Limb (tissue), 2 donors: ENCODE measurements at regions not wholly inside any gene's neighbourhood (a gene's known extent, or its start where the extent isn't known, plus 50 kb on each side); places are given as distances from the start of the nearest gene placed in this dataset.

Source experiments
- DNase-seq, 2 donors: peaks; one replicate each; pipeline ENCODE4 v3.0.0-alpha.2; 2016; ENCODE audit errors: extremely low spot score in 2 of 2

- DNase-seq: no peak
These were observed 214.2 kb upstream of the MPDZ start for GRCh38 chr9:13493697-13494096.

- no peak for DNase-seq
These were observed 212.3 kb upstream of the MPDZ start for GRCh38 chr9:13491493-13492424.

- DNase-seq: no peak
These were observed 211.6 kb upstream of the MPDZ start for GRCh38 chr9:13491138-13491492.

GRCh38 chr9:13487936-13488335 lies 208.4 kb upstream of the MPDZ start:
- no peak for DNase-seq

- no peak for DNase-seq
These were observed 208.0 kb upstream of the MPDZ start for GRCh38 chr9:13487498-13487897.

- no peak for DNase-seq
These were observed 207.6 kb upstream of the MPDZ start for GRCh38 chr9:13487071-13487470.

GRCh38 chr9:13485068-13485596 lies 205.6 kb upstream of the MPDZ start:
- peak in 1 of 2 donors; percentile 59 for DNase-seq

- no peak for DNase-seq
These were observed 204.7 kb upstream of the MPDZ start for GRCh38 chr9:13484186-13484585.

GRCh38 chr9:13481274-13481673 lies 201.8 kb upstream of the MPDZ start:
- no peak for DNase-seq

GRCh38 chr9:13480693-13481092 lies 201.2 kb upstream of the MPDZ start:
- no peak for DNase-seq

- no peak for DNase-seq
These were observed 199.6 kb upstream of the MPDZ start for GRCh38 chr9:13479096-13479495.

- DNase-seq: no peak
These were observed 199.1 kb upstream of the MPDZ start for GRCh38 chr9:13478639-13479038.

GRCh38 chr9:13478160-13478559 lies 198.7 kb upstream of the MPDZ start:
- no peak for DNase-seq

- no peak for DNase-seq
These were observed 191.3 kb upstream of the MPDZ start for GRCh38 chr9:13470836-13471235.

GRCh38 chr9:13467157-13467556 lies 187.7 kb upstream of the MPDZ start:
- DNase-seq: no peak

- no peak for DNase-seq
These were observed 182.0 kb upstream of the MPDZ start for GRCh38 chr9:13461414-13461991.

- no peak for DNase-seq
These were observed 179.6 kb upstream of the MPDZ start for GRCh38 chr9:13459071-13459470.

GRCh38 chr9:13457795-13458194 lies 178.3 kb upstream of the MPDZ start:
- no peak for DNase-seq

- DNase-seq: no peak
These were observed 171.2 kb upstream of the MPDZ start for GRCh38 chr9:13450723-13451122.

GRCh38 chr9:13448482-13448881 lies 169.0 kb upstream of the MPDZ start:
- no peak for DNase-seq

- peak in 1 of 2 donors; percentile 68 for DNase-seq
These were observed 168.4 kb upstream of the MPDZ start for GRCh38 chr9:13447843-13448422.
